Gastroesophageal sphincter (tissue), 3 donors: ENCODE measurements at regions not wholly inside any gene's neighbourhood (a gene's known extent, or its start where the extent isn't known, plus 50 kb on each side); places are given as distances from the start of the nearest gene placed in this dataset.

Experiments used
- EP300 ChIP-seq: sonication (generic); formaldehyde crosslinking; IDR thresholded peaks from one replicate; pipeline ENCODE4 v1.6.1; 2017; ENCODE audit warnings: antibody characterized with exemption, mild to moderate bottlenecking
- POLR2A ChIP-seq, 2 donors: fragments of 450-650 bp; IDR thresholded peaks; one replicate each; pipeline ENCODE4 v1.6.1; 2017; ENCODE audit warnings: antibody characterized with exemption in 2 of 2, mild to moderate bottlenecking in 2 of 2, moderate library complexity in 1 of 2
- POLR2AphosphoS5 ChIP-seq: sonication (generic); formaldehyde crosslinking; IDR thresholded peaks from one replicate; pipeline ENCODE4 v1.6.1; 2017; ENCODE audit warnings: antibody characterized with exemption
- TF ChIP-seq, protein P1 (sequence below), 4 experiments: fragments of 200-600 bp in 2 of 4; fragments of 450-650 bp in 2 of 4; sonication (generic) in 1 of 4; IDR thresholded peaks; one replicate each; pipeline ENCODE4 v1.5.1; 2017 to 2019; ENCODE audit warnings: antibody characterized with exemption in 4 of 4, mild to moderate bottlenecking in 2 of 4, moderate library complexity in 2 of 4

DNA sequence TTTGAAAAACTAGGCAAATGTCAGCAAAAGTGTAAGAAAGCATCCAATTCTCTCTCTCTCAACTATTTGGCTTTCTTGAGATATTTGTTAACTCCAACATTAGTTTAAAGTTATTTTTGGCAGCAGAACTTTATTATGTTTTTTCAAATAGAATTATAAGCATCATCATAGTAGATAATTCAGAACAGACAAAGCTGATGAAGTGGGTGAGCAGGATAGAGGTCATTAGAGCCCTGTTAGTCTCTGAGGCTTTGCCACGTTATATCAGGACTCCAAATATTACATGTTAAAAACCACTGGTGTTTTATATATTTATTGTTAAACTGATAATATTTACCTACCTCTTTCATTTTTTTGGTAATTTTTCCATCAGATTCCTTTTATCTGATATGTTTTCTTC, 903.0 kb downstream of the FSTL5 start:
- TF ChIP-seq, protein P1, sequence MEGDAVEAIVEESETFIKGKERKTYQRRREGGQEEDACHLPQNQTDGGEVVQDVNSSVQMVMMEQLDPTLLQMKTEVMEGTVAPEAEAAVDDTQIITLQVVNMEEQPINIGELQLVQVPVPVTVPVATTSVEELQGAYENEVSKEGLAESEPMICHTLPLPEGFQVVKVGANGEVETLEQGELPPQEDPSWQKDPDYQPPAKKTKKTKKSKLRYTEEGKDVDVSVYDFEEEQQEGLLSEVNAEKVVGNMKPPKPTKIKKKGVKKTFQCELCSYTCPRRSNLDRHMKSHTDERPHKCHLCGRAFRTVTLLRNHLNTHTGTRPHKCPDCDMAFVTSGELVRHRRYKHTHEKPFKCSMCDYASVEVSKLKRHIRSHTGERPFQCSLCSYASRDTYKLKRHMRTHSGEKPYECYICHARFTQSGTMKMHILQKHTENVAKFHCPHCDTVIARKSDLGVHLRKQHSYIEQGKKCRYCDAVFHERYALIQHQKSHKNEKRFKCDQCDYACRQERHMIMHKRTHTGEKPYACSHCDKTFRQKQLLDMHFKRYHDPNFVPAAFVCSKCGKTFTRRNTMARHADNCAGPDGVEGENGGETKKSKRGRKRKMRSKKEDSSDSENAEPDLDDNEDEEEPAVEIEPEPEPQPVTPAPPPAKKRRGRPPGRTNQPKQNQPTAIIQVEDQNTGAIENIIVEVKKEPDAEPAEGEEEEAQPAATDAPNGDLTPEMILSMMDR (IDR thresholded peaks at IDR 0.05), result no peak
- no peak for TF ChIP-seq POLR2A (IDR thresholded peaks at IDR 0.05)
- TF ChIP-seq POLR2AphosphoS5, result no peak
- TF ChIP-seq EP300, result no peak
